ENCODE measurements at regions not wholly inside any gene's neighbourhood (a gene's known extent, or its start where the extent isn't known, plus 50 kb on each side); places are given as distances from the start of the nearest gene placed in this dataset.

- TF ChIP-seq CTCF (IDR thresholded peaks at IDR 0.05) (no peak), POLR2AphosphoS5 (IDR thresholded peaks at IDR 0.05) (no peak)
Observed at GRCh38 chr7:67863911-67864310, 867.3 kb downstream of the TYW1 start.

All from esophagus muscularis mucosa (tissue), 3 donors.